GM23338 (cell line): ENCODE measurements at regions not wholly inside any gene's neighbourhood (a gene's known extent, or its start where the extent isn't known, plus 50 kb on each side); places are given as distances from the start of the nearest gene placed in this dataset.

ENCODE experiments used
- ATAC-seq: fragments of 200-7000 bp; cut with Tn5 transposase; 3 replicates; pipeline ENCODE4 v1.9.1; 2020
- DNase-seq: peaks from one replicate; pipeline ENCODE4 v3.0.0-alpha.2; 2015; ENCODE audit warnings: low spot score
- H2AFZ ChIP-seq: fragments of 200-600 bp; sonication (generic); 2 replicates; pipeline ENCODE4 v1.8.0; 2016; ENCODE audit warnings: antibody characterized with exemption, mild to moderate bottlenecking, moderate library complexity
- H3F3A ChIP-seq: fragments of 200-600 bp; sonication (generic); replicated peaks from 2 replicates; pipeline ENCODE4 v1.8.0; 2017; ENCODE audit warnings: antibody characterized with exemption, mixed run types, low read depth
- H3K27ac ChIP-seq: fragments of 200-600 bp; sonication (generic); 2 replicates; pipeline ENCODE4 v1.6.1; 2016; ENCODE audit warnings: low read depth
- H3K27me3 ChIP-seq: fragments of 200-600 bp; sonication (generic); 2 replicates; pipeline ENCODE4 v1.8.0; 2016; ENCODE audit warnings: mild to moderate bottlenecking, mixed run types, moderate library complexity; ENCODE audit not compliant: insufficient read depth
- H3K36me3 ChIP-seq: fragments of 200-600 bp; sonication (generic); 2 replicates; pipeline ENCODE4 v1.8.0; 2016; ENCODE audit warnings: mild to moderate bottlenecking; ENCODE audit not compliant: insufficient read depth
- H3K4me1 ChIP-seq: fragments of 200-600 bp; sonication (generic); 2 replicates; pipeline ENCODE4 v1.8.0; 2016; ENCODE audit warnings: mild to moderate bottlenecking, moderate library complexity; ENCODE audit not compliant: insufficient read depth
- H3K4me2 ChIP-seq: fragments of 200-600 bp; sonication (generic); 2 replicates; pipeline ENCODE4 v1.7.1; 2017; ENCODE audit warnings: mixed run types
- H3K4me3 ChIP-seq: fragments of 200-600 bp; sonication (generic); 2 replicates; pipeline ENCODE4 v1.6.1; 2016; ENCODE audit warnings: mixed run types
- H3K79me2 ChIP-seq: fragments of 200-600 bp; sonication (generic); replicated peaks from 2 replicates; pipeline ENCODE4 v1.8.0; 2017; ENCODE audit warnings: mild to moderate bottlenecking; ENCODE audit not compliant: insufficient read depth
- H3K9me2 ChIP-seq: fragments of 200-600 bp; sonication (generic); 2 replicates; pipeline ENCODE4 v1.8.0; 2017; ENCODE audit not compliant: insufficient read depth
- H4K20me1 ChIP-seq: fragments of 200-600 bp; sonication (generic); replicated peaks from 2 replicates; pipeline ENCODE4 v1.8.0; 2017; ENCODE audit warnings: mild to moderate bottlenecking; ENCODE audit not compliant: insufficient read depth
- H3K27ac Mint-ChIP-seq: 2 replicates; pipeline ENCODE4 v1.8.0; 2020; ENCODE audit warnings: inconsistent platforms, mild to moderate bottlenecking, moderate library complexity, mixed read lengths
- H3K27me3 Mint-ChIP-seq: 3 replicates; pipeline ENCODE4 v1.8.0; 2022; ENCODE audit warnings: low read depth, mild to moderate bottlenecking, moderate library complexity, mixed read lengths, inconsistent platforms; ENCODE audit not compliant: insufficient read depth, poor library complexity
- H3K36me3 Mint-ChIP-seq: 3 replicates; pipeline ENCODE4 v1.8.0; 2021; ENCODE audit warnings: low read depth, mild to moderate bottlenecking, inconsistent platforms, moderate library complexity, mixed read lengths
- H3K4me1 Mint-ChIP-seq: 3 replicates; pipeline ENCODE4 v1.8.0; 2020; ENCODE audit warnings: mild to moderate bottlenecking, inconsistent platforms, mixed read lengths
- H3K4me3 Mint-ChIP-seq: 3 replicates; pipeline ENCODE4 v1.8.0; 2021; ENCODE audit warnings: moderate library complexity, mild to moderate bottlenecking, inconsistent platforms, mixed read lengths
- H3K9me3 Mint-ChIP-seq: 3 replicates; pipeline ENCODE4 v1.8.0; 2020; ENCODE audit warnings: moderate library complexity, mild to moderate bottlenecking, inconsistent platforms, mixed read lengths
- CREB1 ChIP-seq: fragments of 250-450 bp; sonication (Bioruptor Pico); IDR thresholded peaks from 2 replicates; pipeline ENCODE4 v1.5.0; 2020; ENCODE audit warnings: low read depth, mild to moderate bottlenecking, moderate library complexity
- EZH2phosphoT487 ChIP-seq: fragments of 200-600 bp; sonication (generic); IDR thresholded peaks from one replicate; pipeline ENCODE4 v1.8.1; 2018; ENCODE audit warnings: antibody characterized with exemption; ENCODE audit not compliant: unreplicated experiment
- JUNB ChIP-seq: IDR thresholded peaks from one replicate; pipeline ENCODE4 v1.6.1; 2016; ENCODE audit warnings: antibody characterized with exemption; ENCODE audit not compliant: unreplicated experiment
- REST ChIP-seq: IDR thresholded peaks from one replicate; pipeline ENCODE4 v1.6.1; 2018; ENCODE audit warnings: antibody characterized with exemption; ENCODE audit not compliant: unreplicated experiment
- STAT1 ChIP-seq: IDR thresholded peaks from one replicate; pipeline ENCODE4 v1.6.1; 2016; ENCODE audit warnings: antibody characterized with exemption; ENCODE audit not compliant: unreplicated experiment
- TF ChIP-seq, protein P1 (sequence below): fragments of 250-450 bp; sonication (Bioruptor Pico); IDR thresholded peaks from 2 replicates; pipeline ENCODE4 v1.5.0; 2020; ENCODE audit warnings: mild to moderate bottlenecking, moderate library complexity

DNA sequence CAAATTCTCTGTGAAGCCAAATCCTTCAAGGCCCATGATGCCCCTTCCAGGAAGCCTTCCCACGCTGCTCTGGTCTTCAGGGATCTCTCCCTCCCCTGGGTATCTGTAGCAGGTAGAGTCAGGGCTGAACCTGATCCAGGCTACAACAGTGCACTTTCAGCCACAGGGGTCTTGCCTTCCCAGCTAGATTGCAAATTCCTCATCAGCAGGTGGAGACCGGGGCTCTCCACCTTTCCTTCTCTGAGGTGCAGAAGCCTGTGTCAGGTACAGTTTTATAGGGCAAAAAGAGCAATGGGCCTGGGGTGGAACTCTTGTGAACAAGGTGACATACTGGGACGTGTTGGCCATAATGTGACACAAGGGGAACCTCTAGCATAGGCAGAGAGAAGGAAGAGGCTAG, 312.9 kb downstream of the MYCN start:
- Histone ChIP-seq H3K4me2 (no peak overlapping the region), H3F3A (no peaks in the 10 kb centered on the region), H3K27me3 (no peaks in the 10 kb centered on the region), H3K4me1 (peaks cover 22% of the 10 kb centered on the region), H3K9me2 (0 out of 2 replicates have a peak, but pooled peaks cover 11% of the 10 kb centered on the region), H2AFZ (no peak overlapping the region), H3K27ac (no peak overlapping the region), H3K79me2 (no peaks in the 10 kb centered on the region), H3K36me3 (no peaks in the 10 kb centered on the region; the same call in 1 of the 2 replicates), H4K20me1 (no peaks in the 10 kb centered on the region), H3K4me3 (no peak overlapping the region)
- Mint-ChIP-seq H3K4me3 (no peak overlapping the region), H3K27me3 (peaks cover 3% of the 10 kb centered on the region), H3K27ac (no peak overlapping the region), H3K4me1 (peaks cover 23% of the 10 kb centered on the region), H3K36me3 (peaks cover 8% of the 10 kb centered on the region; the same call in 2 of the 3 replicates), H3K9me3 (peaks cover 7% of the 10 kb centered on the region)
- TF ChIP-seq JUNB (no peak), EZH2phosphoT487 (no peak)
- TF ChIP-seq, protein P1, sequence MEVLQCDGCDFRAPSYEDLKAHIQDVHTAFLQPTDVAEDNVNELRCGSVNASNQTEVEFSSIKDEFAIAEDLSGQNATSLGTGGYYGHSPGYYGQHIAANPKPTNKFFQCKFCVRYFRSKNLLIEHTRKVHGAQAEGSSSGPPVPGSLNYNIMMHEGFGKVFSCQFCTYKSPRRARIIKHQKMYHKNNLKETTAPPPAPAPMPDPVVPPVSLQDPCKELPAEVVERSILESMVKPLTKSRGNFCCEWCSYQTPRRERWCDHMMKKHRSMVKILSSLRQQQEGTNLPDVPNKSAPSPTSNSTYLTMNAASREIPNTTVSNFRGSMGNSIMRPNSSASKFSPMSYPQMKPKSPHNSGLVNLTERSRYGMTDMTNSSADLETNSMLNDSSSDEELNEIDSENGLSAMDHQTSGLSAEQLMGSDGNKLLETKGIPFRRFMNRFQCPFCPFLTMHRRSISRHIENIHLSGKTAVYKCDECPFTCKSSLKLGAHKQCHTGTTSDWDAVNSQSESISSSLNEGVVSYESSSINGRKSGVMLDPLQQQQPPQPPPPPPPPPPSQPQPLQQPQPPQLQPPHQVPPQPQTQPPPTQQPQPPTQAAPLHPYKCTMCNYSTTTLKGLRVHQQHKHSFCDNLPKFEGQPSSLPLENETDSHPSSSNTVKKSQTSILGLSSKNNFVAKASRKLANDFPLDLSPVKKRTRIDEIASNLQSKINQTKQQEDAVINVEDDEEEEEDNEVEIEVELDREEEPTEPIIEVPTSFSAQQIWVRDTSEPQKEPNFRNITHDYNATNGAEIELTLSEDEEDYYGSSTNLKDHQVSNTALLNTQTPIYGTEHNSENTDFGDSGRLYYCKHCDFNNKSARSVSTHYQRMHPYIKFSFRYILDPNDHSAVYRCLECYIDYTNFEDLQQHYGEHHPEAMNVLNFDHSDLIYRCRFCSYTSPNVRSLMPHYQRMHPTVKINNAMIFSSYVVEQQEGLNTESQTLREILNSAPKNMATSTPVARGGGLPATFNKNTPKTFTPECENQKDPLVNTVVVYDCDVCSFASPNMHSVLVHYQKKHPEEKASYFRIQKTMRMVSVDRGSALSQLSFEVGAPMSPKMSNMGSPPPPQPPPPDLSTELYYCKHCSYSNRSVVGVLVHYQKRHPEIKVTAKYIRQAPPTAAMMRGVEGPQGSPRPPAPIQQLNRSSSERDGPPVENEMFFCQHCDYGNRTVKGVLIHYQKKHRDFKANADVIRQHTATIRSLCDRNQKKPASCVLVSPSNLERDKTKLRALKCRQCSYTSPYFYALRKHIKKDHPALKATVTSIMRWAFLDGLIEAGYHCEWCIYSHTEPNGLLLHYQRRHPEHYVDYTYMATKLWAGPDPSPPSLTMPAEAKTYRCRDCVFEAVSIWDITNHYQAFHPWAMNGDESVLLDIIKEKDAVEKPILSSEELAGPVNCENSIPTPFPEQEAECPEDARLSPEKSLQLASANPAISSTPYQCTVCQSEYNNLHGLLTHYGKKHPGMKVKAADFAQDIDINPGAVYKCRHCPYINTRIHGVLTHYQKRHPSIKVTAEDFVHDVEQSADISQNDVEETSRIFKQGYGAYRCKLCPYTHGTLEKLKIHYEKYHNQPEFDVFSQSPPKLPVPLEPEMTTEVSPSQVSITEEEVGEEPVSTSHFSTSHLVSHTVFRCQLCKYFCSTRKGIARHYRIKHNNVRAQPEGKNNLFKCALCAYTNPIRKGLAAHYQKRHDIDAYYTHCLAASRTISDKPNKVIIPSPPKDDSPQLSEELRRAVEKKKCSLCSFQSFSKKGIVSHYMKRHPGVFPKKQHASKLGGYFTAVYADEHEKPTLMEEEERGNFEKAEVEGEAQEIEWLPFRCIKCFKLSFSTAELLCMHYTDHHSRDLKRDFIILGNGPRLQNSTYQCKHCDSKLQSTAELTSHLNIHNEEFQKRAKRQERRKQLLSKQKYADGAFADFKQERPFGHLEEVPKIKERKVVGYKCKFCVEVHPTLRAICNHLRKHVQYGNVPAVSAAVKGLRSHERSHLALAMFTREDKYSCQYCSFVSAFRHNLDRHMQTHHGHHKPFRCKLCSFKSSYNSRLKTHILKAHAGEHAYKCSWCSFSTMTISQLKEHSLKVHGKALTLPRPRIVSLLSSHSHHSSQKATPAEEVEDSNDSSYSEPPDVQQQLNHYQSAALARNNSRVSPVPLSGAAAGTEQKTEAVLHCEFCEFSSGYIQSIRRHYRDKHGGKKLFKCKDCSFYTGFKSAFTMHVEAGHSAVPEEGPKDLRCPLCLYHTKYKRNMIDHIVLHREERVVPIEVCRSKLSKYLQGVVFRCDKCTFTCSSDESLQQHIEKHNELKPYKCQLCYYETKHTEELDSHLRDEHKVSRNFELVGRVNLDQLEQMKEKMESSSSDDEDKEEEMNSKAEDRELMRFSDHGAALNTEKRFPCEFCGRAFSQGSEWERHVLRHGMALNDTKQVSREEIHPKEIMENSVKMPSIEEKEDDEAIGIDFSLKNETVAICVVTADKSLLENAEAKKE (CRISPR knock-in tag) = no peak
- DNase-seq = no peak
- no peak for ATAC-seq

GRCh38 chr2:16252891-16253290, 312.5 kb downstream of the MYCN start:
- Histone ChIP-seq H3K36me3 (no peaks in the 10 kb centered on the region; the same call in 1 of the 2 replicates), H3K9me2 (0 out of 2 replicates have a peak, but pooled peaks cover 11% of the 10 kb centered on the region), H3F3A (no peaks in the 10 kb centered on the region), H3K4me1 (peaks cover 20% of the 10 kb centered on the region), H4K20me1 (no peaks in the 10 kb centered on the region), H3K79me2 (no peaks in the 10 kb centered on the region), H3K4me2 (no peak overlapping the region), H3K27ac (no peak overlapping the region), H3K27me3 (no peaks in the 10 kb centered on the region), H3K4me3 (no peak overlapping the region), H2AFZ (no peak overlapping the region)
- H3K4me1 Mint-ChIP-seq = peaks cover 24% of the 10 kb centered on the region
- DNase-seq (no peak), ATAC-seq (no peak)
- no peak overlapping the region for H3K4me3 Mint-ChIP-seq
- H3K27ac Mint-ChIP-seq = no peak overlapping the region
- peaks cover 3% of the 10 kb centered on the region for H3K27me3 Mint-ChIP-seq
- H3K36me3 Mint-ChIP-seq = peaks cover 8% of the 10 kb centered on the region; the same call in 2 of the 3 replicates
- H3K9me3 Mint-ChIP-seq = peaks cover 7% of the 10 kb centered on the region
- no peak for TF ChIP-seq CREB1 (CRISPR knock-in tag)
- no peak for TF ChIP-seq REST
- no peak for TF ChIP-seq STAT1
